Endothelial cell of umbilical vein (primary cell): ENCODE measurements at regions not wholly inside any gene's neighbourhood (a gene's known extent, or its start where the extent isn't known, plus 50 kb on each side); places are given as distances from the start of the nearest gene placed in this dataset.

ENCODE experiments used
- BruUV-seq: library from RNA; stranded (reverse); fragments of 400-500 nt; replicated peaks from 2 replicates; lab custom pipeline; 2021; lab: Mats Ljungman, UMichigan
- CTCF ChIA-PET: fragments of 300-600, 350-600 bp; sonication (Branson Sonifier 250); formaldehyde crosslinking; loops from one replicate; lab custom pipeline; 2021; ENCODE audit warnings: antibody characterized with exemption, inconsistent platforms; lab: Charles Lee
- POLR2A ChIA-PET: fragments of 300-600, 350-600 bp; sonication (Branson Sonifier 250); formaldehyde crosslinking; loops from one replicate; lab custom pipeline; 2021; ENCODE audit warnings: antibody characterized with exemption, inconsistent platforms; lab: Charles Lee
- DNase-seq: peaks from one replicate; pipeline ENCODE4 v3.0.0-alpha.2; 2011; ENCODE audit warnings: low read depth, low spot score
- FAIRE-seq: peaks from 2 replicates; lab custom pipeline; 2011; peaks lifted over from hg19 to GRCh38; lab: Jason Lieb, UNC
- H2AFZ ChIP-seq: 2 replicates; pipeline ENCODE4 v1.6.0; 2012; ENCODE audit warnings: low read depth, low read length, control low read depth, inconsistent platforms
- H3K27ac ChIP-seq: 2 replicates; pipeline ENCODE4 v1.5.1; 2011; ENCODE audit warnings: low read depth, mild to moderate bottlenecking, control low read depth, low read length, moderate library complexity; ENCODE audit not compliant: insufficient read depth
- H3K27me3 ChIP-seq, 2 experiments: 2 replicates each; pipeline versions ENCODE4 v1.6.0 to v1.6.1; 2011; ENCODE audit warnings: low read length in 2 of 2, mixed read lengths in 1 of 2; ENCODE audit not compliant: control insufficient read depth in 2 of 2, insufficient read depth in 2 of 2
- H3K36me3 ChIP-seq, 2 experiments: 2 replicates in 1 of 2; 3 replicates in 1 of 2; pipeline ENCODE4 v1.5.1; 2011; ENCODE audit warnings: low read length in 2 of 2, mild to moderate bottlenecking in 1 of 2, moderate library complexity in 1 of 2; ENCODE audit not compliant: control insufficient read depth in 2 of 2, insufficient read depth in 2 of 2; ENCODE audit errors: extremely low read depth in 1 of 2
- H3K4me1 ChIP-seq: 3 replicates; pipeline ENCODE4 v1.5.1; 2011; ENCODE audit warnings: mild to moderate bottlenecking, low read length; ENCODE audit not compliant: control insufficient read depth, insufficient read depth; ENCODE audit errors: extremely low read depth
- H3K4me2 ChIP-seq: 2 replicates; pipeline ENCODE4 v1.6.1; 2011; ENCODE audit warnings: low read length, control low read depth, mixed read lengths; ENCODE audit not compliant: insufficient read depth
- H3K4me3 ChIP-seq, 3 experiments: fragments of 200-600 bp in 1 of 3; sonication (generic), shearing (Covaris generic) in 1 of 3; replicated peaks in 1 of 3; 2 replicates each; pipeline ENCODE4 v1.5.1; 2011 to 2016; ENCODE audit warnings: control low read depth in 3 of 3, low read length in 3 of 3, mild to moderate bottlenecking in 2 of 3, inconsistent platforms in 1 of 3, low read depth in 1 of 3, moderate library complexity in 1 of 3; ENCODE audit not compliant: insufficient read depth in 1 of 3
- H3K79me2 ChIP-seq: 2 replicates; pipeline ENCODE4 v1.6.0; 2012; ENCODE audit warnings: low read length, inconsistent platforms; ENCODE audit not compliant: control insufficient read depth, insufficient read depth
- H3K9ac ChIP-seq: replicated peaks from 2 replicates; pipeline ENCODE3; 2011; ENCODE audit warnings: low read length, control low read depth; ENCODE audit not compliant: insufficient read depth; ENCODE audit errors: extremely low read depth
- H3K9me1 ChIP-seq: replicated peaks from 3 replicates; pipeline ENCODE4 v1.6.0; 2011; ENCODE audit warnings: mild to moderate bottlenecking, low read length; ENCODE audit not compliant: control insufficient read depth, insufficient read depth; ENCODE audit errors: extremely low read depth
- H3K9me3 ChIP-seq: replicated peaks from 2 replicates; pipeline ENCODE4 v1.5.1; 2012; ENCODE audit warnings: low read length, inconsistent platforms; ENCODE audit not compliant: control insufficient read depth, insufficient read depth
- H4K20me1 ChIP-seq: replicated peaks from 2 replicates; pipeline ENCODE3; 2011; ENCODE audit warnings: mild to moderate bottlenecking, low read length; ENCODE audit not compliant: control insufficient read depth, insufficient read depth; ENCODE audit errors: extremely low read depth
- EZH2 ChIP-seq: IDR thresholded peaks from 2 replicates; pipeline ENCODE4 v1.6.1; 2012; ENCODE audit warnings: borderline replicate concordance, low read depth, mild to moderate bottlenecking, moderate library complexity, low read length, inconsistent platforms; ENCODE audit not compliant: severe bottlenecking
- FOS ChIP-seq: IDR thresholded peaks from 2 replicates; pipeline ENCODE4 v1.6.1; 2011; ENCODE audit warnings: mild to moderate bottlenecking, low read length, moderate library complexity, borderline replicate concordance; ENCODE audit not compliant: insufficient read depth
- GATA2 ChIP-seq: IDR thresholded peaks from 2 replicates; pipeline ENCODE4 v1.7.0; 2011; ENCODE audit warnings: low read depth, mild to moderate bottlenecking, moderate library complexity, mixed read lengths, low read length; ENCODE audit not compliant: insufficient read length, insufficient read depth
- JUN ChIP-seq: IDR thresholded peaks from 2 replicates; pipeline ENCODE4 v1.6.1; 2011; ENCODE audit warnings: borderline replicate concordance, low read depth; ENCODE audit not compliant: insufficient read length, insufficient read depth
- MYC ChIP-seq: IDR thresholded peaks from one replicate; pipeline ENCODE4 v1.6.1; 2011; ENCODE audit warnings: mild to moderate bottlenecking, low read depth, low read length
- POLR2A ChIP-seq: IDR thresholded peaks from 2 replicates; pipeline ENCODE4 v1.6.1; 2012; ENCODE audit warnings: low read depth, mild to moderate bottlenecking, control low read depth, low read length
- POLR2AphosphoS5 ChIP-seq: IDR thresholded peaks from 2 replicates; pipeline ENCODE4 v1.6.1; 2012; ENCODE audit warnings: low read depth, mild to moderate bottlenecking, control low read depth, low read length, moderate library complexity; ENCODE audit not compliant: insufficient read depth
- dilution Hi-C: fragments of 300-500 bp; cut with MboI; formaldehyde crosslinking; loops from one replicate; pipeline ENCODE4 v1.15.0; 2019; ENCODE audit warnings: low sequenced_read_pairs; ENCODE audit not compliant: extremely low pct_ligation_motif_present
- intact Hi-C: fragments of 100-400 bp; cut with micrococcal nuclease; formaldehyde crosslinking; loops from one replicate; pipeline ENCODE4 v1.10.0; 2022
- TF ChIP-seq, protein P1 (sequence below), 2 donors: IDR thresholded peaks; 1 replicate in 1 of 2; 2 replicates in 1 of 2; pipeline ENCODE4 v1.5.1; 2011; ENCODE audit warnings: low read length in 2 of 2, mild to moderate bottlenecking in 2 of 2, moderate library complexity in 2 of 2, control low read depth in 1 of 2, inconsistent platforms in 1 of 2, low read depth in 1 of 2; ENCODE audit not compliant: insufficient read depth in 1 of 2; ENCODE audit errors: extremely low read depth in 1 of 2
- TF ChIP-seq, protein P2 (sequence below): IDR thresholded peaks from 2 replicates; pipeline ENCODE4 v1.6.1; 2011; ENCODE audit not compliant: insufficient read depth, insufficient read length

DNA sequence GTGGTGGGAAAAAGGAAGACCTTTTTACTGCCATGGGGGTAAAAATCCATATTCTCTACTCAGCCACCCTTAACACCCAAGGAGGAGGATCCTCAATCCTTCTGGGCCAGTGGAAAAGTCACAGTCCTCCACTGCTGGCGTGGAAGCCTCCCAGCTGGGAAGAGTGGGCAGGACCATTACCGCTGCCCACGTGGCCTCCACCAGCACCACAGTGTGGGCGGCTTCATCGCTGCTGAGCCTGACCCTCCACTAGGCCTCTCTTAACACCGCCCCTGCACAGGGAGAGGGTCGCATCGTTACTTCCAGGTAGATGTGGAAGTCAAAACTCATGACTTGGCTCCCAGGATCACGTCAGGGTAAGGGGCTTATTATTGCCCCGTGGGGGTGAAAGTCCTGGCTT lies 656.5 kb downstream of the SUCLG1 start:
- H3K79me2 ChIP-seq: no peaks in the 10 kb centered on the region
- H3K9me1 ChIP-seq: no peaks in the 10 kb centered on the region
- CTCF ChIA-PET: no interaction called here
- no peak overlapping the region for H3K9ac ChIP-seq
- no peaks in the 10 kb centered on the region for H3K36me3 ChIP-seq
- H4K20me1 ChIP-seq: no peaks in the 10 kb centered on the region
- H3K4me2 ChIP-seq: no peak overlapping the region
- H3K9me3 ChIP-seq: no peaks in the 10 kb centered on the region
- H3K27ac ChIP-seq: no peak overlapping the region
- DNase-seq (no peak), FAIRE-seq (no peak)
- POLR2A ChIA-PET: no interaction called here
- no peak overlapping the region for H2AFZ ChIP-seq
- intact Hi-C loops: no loop called here
- dilution Hi-C loops: no loop called here
- H3K4me1 ChIP-seq: no peaks in the 10 kb centered on the region
- no TSS peak for BruUV-seq
- H3K4me3 ChIP-seq: no peak overlapping the region
- no peaks in the 10 kb centered on the region for H3K27me3 ChIP-seq
- TF ChIP-seq EZH2: no peak
- no peak for TF ChIP-seq FOS
- no peak for TF ChIP-seq POLR2AphosphoS5
- TF ChIP-seq, protein P1, sequence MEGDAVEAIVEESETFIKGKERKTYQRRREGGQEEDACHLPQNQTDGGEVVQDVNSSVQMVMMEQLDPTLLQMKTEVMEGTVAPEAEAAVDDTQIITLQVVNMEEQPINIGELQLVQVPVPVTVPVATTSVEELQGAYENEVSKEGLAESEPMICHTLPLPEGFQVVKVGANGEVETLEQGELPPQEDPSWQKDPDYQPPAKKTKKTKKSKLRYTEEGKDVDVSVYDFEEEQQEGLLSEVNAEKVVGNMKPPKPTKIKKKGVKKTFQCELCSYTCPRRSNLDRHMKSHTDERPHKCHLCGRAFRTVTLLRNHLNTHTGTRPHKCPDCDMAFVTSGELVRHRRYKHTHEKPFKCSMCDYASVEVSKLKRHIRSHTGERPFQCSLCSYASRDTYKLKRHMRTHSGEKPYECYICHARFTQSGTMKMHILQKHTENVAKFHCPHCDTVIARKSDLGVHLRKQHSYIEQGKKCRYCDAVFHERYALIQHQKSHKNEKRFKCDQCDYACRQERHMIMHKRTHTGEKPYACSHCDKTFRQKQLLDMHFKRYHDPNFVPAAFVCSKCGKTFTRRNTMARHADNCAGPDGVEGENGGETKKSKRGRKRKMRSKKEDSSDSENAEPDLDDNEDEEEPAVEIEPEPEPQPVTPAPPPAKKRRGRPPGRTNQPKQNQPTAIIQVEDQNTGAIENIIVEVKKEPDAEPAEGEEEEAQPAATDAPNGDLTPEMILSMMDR (IDR thresholded peaks at IDR 0.05; ENCODE audit: extremely low read depth in 1 of 2, insufficient read depth in 1 of 2, low read depth in 1 of 2, low read length in 2 of 2): no peak
- no peak for TF ChIP-seq GATA2
- TF ChIP-seq POLR2A: no peak
- no peak for TF ChIP-seq JUN
- no peak for TF ChIP-seq MYC
- TF ChIP-seq, protein P2, sequence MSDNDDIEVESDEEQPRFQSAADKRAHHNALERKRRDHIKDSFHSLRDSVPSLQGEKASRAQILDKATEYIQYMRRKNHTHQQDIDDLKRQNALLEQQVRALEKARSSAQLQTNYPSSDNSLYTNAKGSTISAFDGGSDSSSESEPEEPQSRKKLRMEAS: no peak
